Bronchial epithelial cell (primary cell): ENCODE measurements at regions not wholly inside any gene's neighbourhood (a gene's known extent, or its start where the extent isn't known, plus 50 kb on each side); places are given as distances from the start of the nearest gene placed in this dataset.

Experiments
- DNase-seq: peaks from one replicate; pipeline ENCODE4 v3.0.0-alpha.2; 2010; ENCODE audit warnings: low read depth
- FAIRE-seq: peaks from 2 replicates; lab custom pipeline; 2011; peaks lifted over from hg19 to GRCh38; lab: Jason Lieb, UNC
- H3K27me3 ChIP-seq: 2 replicates; pipeline ENCODE4 v1.5.1; 2011; ENCODE audit warnings: low read length; ENCODE audit not compliant: control insufficient read depth, insufficient read depth
- H3K36me3 ChIP-seq: 2 replicates; pipeline ENCODE4 v1.5.1; 2011; ENCODE audit warnings: low read length; ENCODE audit not compliant: control insufficient read depth, insufficient read depth
- H3K4me3 ChIP-seq: 2 replicates; pipeline ENCODE4 v1.5.1; 2011; ENCODE audit warnings: mild to moderate bottlenecking, low read depth, low read length, control low read depth
- TF ChIP-seq, protein P1 (sequence below): IDR thresholded peaks from 2 replicates; pipeline ENCODE4 v1.5.1; 2011; ENCODE audit warnings: mild to moderate bottlenecking, moderate library complexity, low read length, control low read depth, inconsistent platforms; ENCODE audit not compliant: insufficient read depth, severe bottlenecking

DNA sequence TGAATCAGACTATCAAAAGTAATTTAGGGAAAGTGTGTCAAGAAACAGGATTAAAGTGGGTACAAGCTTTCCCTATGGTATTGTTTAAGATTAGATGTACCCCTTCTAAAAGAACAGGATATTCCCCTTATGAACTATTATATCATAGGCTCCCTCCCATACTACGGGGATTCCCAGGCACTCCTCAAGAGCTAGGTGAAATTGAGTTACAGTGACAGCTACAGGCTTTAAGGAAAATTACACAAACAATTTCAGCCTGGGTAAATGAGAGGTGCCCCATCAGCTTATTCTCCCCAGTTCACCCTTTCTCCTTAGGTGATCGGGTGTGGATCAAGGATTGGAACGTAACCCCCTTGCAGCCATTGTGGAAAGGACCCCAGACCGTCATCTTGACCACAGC lies 240.8 kb upstream of the CNTN6 start:
- no peak overlapping the region for H3K4me3 ChIP-seq
- FAIRE-seq (no peak), DNase-seq (no peak)
- no peaks in the 10 kb centered on the region for H3K36me3 ChIP-seq
- H3K27me3 ChIP-seq: no peaks in the 10 kb centered on the region
- TF ChIP-seq, protein P1, sequence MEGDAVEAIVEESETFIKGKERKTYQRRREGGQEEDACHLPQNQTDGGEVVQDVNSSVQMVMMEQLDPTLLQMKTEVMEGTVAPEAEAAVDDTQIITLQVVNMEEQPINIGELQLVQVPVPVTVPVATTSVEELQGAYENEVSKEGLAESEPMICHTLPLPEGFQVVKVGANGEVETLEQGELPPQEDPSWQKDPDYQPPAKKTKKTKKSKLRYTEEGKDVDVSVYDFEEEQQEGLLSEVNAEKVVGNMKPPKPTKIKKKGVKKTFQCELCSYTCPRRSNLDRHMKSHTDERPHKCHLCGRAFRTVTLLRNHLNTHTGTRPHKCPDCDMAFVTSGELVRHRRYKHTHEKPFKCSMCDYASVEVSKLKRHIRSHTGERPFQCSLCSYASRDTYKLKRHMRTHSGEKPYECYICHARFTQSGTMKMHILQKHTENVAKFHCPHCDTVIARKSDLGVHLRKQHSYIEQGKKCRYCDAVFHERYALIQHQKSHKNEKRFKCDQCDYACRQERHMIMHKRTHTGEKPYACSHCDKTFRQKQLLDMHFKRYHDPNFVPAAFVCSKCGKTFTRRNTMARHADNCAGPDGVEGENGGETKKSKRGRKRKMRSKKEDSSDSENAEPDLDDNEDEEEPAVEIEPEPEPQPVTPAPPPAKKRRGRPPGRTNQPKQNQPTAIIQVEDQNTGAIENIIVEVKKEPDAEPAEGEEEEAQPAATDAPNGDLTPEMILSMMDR: no peak

DNA sequence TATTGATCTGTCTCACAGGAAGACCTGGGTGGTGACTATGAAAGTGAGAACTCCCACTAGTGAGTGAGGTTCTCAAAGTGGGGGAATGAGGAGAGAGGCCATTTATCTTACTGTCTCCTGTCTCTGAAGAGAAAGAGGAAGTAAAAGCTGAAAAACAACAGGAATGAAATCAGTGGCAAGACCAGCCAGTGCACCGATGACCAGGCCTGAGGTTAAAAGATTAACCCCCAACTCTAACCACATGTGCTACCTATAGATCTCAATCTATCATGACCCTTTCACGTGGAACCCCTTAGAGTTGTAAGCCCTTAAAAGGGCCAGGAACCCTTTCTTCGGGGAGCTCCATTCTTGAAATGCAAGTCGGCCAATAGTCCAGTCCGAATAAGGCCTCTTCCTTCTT lies 239.3 kb upstream of the CNTN6 start:
- no peaks in the 10 kb centered on the region for H3K27me3 ChIP-seq
- FAIRE-seq (no peak), DNase-seq (no peak)
- H3K4me3 ChIP-seq: no peak overlapping the region
- TF ChIP-seq, protein P1: no peak
- no peaks in the 10 kb centered on the region for H3K36me3 ChIP-seq

DNA sequence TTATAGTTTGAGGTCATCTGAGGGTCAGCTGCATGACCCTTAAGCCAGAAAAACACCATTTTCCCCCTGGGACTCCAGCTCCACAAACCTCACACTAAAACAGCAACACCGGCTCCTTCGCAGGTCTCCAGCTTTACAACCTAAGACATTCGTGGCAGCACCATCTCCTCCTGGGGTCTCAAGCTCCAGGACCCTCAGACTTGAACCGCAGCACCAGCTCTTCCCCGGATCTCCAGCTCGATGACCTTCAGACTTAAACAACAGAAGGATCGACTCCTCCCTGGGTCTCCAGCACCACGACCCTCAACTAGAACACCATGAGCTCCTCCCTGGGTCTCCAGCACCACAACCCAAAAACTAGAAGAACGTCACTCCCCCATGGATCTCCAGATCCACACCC lies 233.7 kb upstream of the CNTN6 start:
- no peak for DNase-seq
- Histone ChIP-seq H3K36me3 (no peaks in the 10 kb centered on the region), H3K27me3 (no peaks in the 10 kb centered on the region), H3K4me3 (no peak overlapping the region)
- TF ChIP-seq, protein P1: no peak
- no peak for FAIRE-seq

DNA sequence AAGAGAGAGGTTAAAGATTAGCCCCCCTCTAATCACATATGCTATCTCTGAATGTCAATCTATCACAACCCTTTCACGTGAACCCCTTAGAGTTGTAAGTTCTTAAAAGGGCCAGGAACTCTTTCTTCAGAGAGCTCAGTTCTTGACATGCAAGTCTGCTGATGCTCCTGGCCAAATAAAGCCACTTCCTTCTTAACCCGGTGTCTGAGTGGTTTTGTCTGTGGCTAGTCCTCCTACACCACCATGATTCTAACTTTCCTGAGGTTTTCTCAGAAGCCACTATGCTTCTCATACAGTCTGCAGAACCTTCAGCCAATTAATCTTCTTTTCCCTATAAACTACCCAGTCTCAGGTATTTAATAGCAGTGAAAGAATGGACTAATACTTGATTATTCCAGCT lies 231.1 kb upstream of the CNTN6 start:
- DNase-seq: no peak
- FAIRE-seq: no peak
- Histone ChIP-seq H3K36me3 (no peaks in the 10 kb centered on the region), H3K27me3 (no peaks in the 10 kb centered on the region), H3K4me3 (no peak overlapping the region)
- TF ChIP-seq, protein P1: no peak

DNA sequence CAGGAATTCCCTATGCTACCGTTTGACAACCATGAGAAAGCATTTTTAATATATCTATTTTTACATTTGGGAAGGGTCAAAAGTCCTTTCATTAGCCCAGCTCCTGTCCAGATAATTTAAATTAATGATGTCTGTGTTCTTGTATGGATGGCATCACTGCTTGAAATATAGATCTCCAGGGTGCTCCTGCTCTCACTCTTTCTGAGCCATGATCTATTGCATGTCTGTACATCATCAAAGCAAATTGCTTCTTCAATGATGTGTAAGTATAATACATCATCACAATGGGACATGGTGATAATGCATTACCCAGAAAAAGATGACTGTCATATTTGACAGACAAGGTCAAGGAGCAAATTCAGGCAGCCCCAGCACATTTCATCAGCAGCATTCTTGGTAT lies 223.6 kb upstream of the CNTN6 start:
- Histone ChIP-seq H3K27me3 (no peaks in the 10 kb centered on the region), H3K4me3 (no peak overlapping the region), H3K36me3 (no peaks in the 10 kb centered on the region)
- DNase-seq (no peak), FAIRE-seq (no peak)
- TF ChIP-seq, protein P1: no peak

DNA sequence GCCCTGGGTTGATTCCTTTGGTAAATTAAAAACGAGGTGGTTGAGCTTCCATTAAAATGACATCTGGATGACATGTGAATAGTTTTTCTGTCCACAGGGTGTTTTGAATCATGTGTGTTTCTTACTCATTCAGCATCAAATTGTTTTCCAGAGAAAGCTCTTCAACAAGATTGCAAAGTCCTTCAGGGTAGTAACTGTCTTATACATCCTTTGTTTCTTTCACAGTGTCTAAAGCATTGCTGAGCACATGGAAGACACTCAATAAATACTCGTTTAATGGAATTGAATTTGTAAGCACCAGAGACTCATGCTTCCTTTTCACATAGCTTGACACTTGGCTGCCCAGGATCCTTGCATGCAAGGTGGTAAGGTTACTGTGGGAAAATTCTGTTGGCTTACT lies 223.1 kb upstream of the CNTN6 start:
- H3K36me3 ChIP-seq: no peaks in the 10 kb centered on the region
- DNase-seq (no peak), FAIRE-seq (no peak)
- H3K27me3 ChIP-seq: no peaks in the 10 kb centered on the region
- TF ChIP-seq, protein P1: no peak
- H3K4me3 ChIP-seq: no peak overlapping the region
